Esophagus muscularis mucosa (tissue), 3 donors: ENCODE measurements at regions not wholly inside any gene's neighbourhood (a gene's known extent, or its start where the extent isn't known, plus 50 kb on each side); places are given as distances from the start of the nearest gene placed in this dataset.

Experiments
- CTCF ChIP-seq, 3 experiments: fragments of 200-600 bp in 2 of 3; fragments of 450-650 bp in 1 of 3; sonication (generic) in 2 of 3; IDR thresholded peaks; one replicate each; pipeline ENCODE4 v1.5.1; 2017 to 2019; ENCODE audit warnings: antibody characterized with exemption in 3 of 3, mild to moderate bottlenecking in 2 of 3, moderate library complexity in 1 of 3
- POLR2AphosphoS5 ChIP-seq, 2 donors: sonication (generic); formaldehyde crosslinking; IDR thresholded peaks; one replicate each; pipeline ENCODE4 v1.6.1; 2017; ENCODE audit warnings: antibody characterized with exemption in 2 of 2

GRCh38 chr2:149677416-149677815 is 89.8 kb upstream of the MMADHC start:
- TF ChIP-seq CTCF (IDR thresholded peaks at IDR 0.05) (no peak), POLR2AphosphoS5 (IDR thresholded peaks at IDR 0.05) (no peak)
